ENCODE measurements at regions not wholly inside any gene's neighbourhood (a gene's known extent, or its start where the extent isn't known, plus 50 kb on each side); places are given as distances from the start of the nearest gene placed in this dataset.
A peak's percentile ranks its signal among the peaks of the same experiment; 100 is the strongest.

DNA sequence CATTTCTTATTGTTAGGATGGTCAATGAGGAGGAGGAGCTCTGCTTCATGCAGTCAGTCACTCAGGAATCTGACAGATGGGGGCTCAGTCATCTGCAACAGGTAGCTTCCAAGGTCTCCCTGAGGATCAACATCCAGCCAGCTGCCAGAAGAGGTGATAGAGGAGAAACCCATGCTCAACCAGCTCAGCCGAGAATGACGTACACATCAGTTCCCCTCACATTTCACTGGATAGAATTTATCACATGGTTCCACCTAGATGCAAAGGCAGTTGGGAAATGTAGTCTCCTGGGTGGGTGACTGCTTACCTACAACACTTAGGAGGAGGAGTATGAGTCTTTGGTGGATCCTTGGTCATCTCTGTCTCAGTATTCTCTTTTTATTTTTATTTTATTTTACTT lies 144.5 kb downstream of the CEBPB start:
- FAIRE-seq (peak; percentile 55), DNase-seq (ENCODE audit: low read depth, low spot score) (peak; percentile 15)
- dilution Hi-C loops (cut with MboI; ENCODE audit: extremely low pct_ligation_motif_present, low sequenced_read_pairs) = no loop called here
- Histone ChIP-seq H3K9ac (replicated peaks; ENCODE audit: extremely low read depth, insufficient read depth, low read length) (no peak overlapping the region), H3K4me2 (ENCODE audit: insufficient read depth, low read length) (no peak overlapping the region), H3K27me3 (ENCODE audit: control insufficient read depth in 2 of 2, insufficient read depth in 2 of 2, low read length in 2 of 2) (peaks cover 3 to 13% of the 10 kb centered on the region in 2 experiments), H3K4me3 (replicated peaks in 1 of 3; ENCODE audit: insufficient read depth in 1 of 3, low read depth in 1 of 3, low read length in 3 of 3) (no peak overlapping the region), H3K79me2 (ENCODE audit: control insufficient read depth, insufficient read depth, low read length) (no peaks in the 10 kb centered on the region), H3K9me1 (replicated peaks; ENCODE audit: control insufficient read depth, extremely low read depth, insufficient read depth, low read length) (no peaks in the 10 kb centered on the region), H2AFZ (ENCODE audit: low read depth, low read length) (no peak overlapping the region), H4K20me1 (replicated peaks; ENCODE audit: control insufficient read depth, extremely low read depth, insufficient read depth, low read length) (no peaks in the 10 kb centered on the region), H3K27ac (ENCODE audit: insufficient read depth, low read depth, low read length) (no peak overlapping the region), H3K36me3 (ENCODE audit: control insufficient read depth in 2 of 2, extremely low read depth in 1 of 2, insufficient read depth in 2 of 2, low read length in 2 of 2) (no peaks in the 10 kb centered on the region), H3K4me1 (ENCODE audit: control insufficient read depth, extremely low read depth, insufficient read depth, low read length) (no peaks in the 10 kb centered on the region), H3K9me3 (replicated peaks; ENCODE audit: control insufficient read depth, insufficient read depth, low read length) (no peaks in the 10 kb centered on the region)
- CTCF ChIA-PET = interaction anchor here (1.5 kb wide), 1 partner anchor 12 kb away, joined by 3 read pairs; no protein-coding TSS in a partner anchor
- no TSS peak for BruUV-seq (replicated peaks)
- intact Hi-C loops (cut with micrococcal nuclease) = no loop called here
- TF ChIP-seq CTCF (IDR thresholded peaks at IDR 0.05; ENCODE audit: extremely low read depth in 1 of 2, insufficient read depth in 1 of 2, low read depth in 1 of 2, low read length in 2 of 2) (no peak), EZH2 (IDR thresholded peaks at IDR 0.05; ENCODE audit: borderline replicate concordance, low read depth, low read length, severe bottlenecking) (no peak)
- POLR2A ChIA-PET = no interaction called here

DNA sequence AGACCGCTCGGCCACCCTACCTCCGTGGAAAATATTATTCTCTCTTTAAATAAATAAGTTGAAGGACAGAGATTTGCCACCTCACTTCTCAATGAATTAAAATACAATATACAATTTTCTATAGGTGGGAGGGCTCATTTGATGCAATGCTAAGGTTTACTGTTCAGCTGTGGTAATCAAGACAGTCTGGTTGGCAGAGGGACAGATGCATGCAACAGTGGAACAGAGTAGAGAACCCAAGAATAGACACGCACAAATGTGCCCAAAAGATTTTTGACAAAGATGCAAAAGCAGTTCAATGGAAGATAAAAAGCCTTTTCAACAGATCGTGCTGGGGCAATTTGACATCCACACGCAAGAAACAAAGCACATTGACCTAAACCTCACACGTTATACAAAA lies 145.2 kb downstream of the CEBPB start:
- Histone ChIP-seq H4K20me1 (replicated peaks; ENCODE audit: control insufficient read depth, extremely low read depth, insufficient read depth, low read length) (no peaks in the 10 kb centered on the region), H3K27me3 (ENCODE audit: control insufficient read depth in 2 of 2, insufficient read depth in 2 of 2, low read length in 2 of 2) (peaks cover 3 to 11% of the 10 kb centered on the region in 2 experiments), H3K4me2 (ENCODE audit: insufficient read depth, low read length) (no peak overlapping the region), H3K27ac (ENCODE audit: insufficient read depth, low read depth, low read length) (no peak overlapping the region), H3K4me1 (ENCODE audit: control insufficient read depth, extremely low read depth, insufficient read depth, low read length) (no peaks in the 10 kb centered on the region), H3K9me1 (replicated peaks; ENCODE audit: control insufficient read depth, extremely low read depth, insufficient read depth, low read length) (no peaks in the 10 kb centered on the region), H2AFZ (ENCODE audit: low read depth, low read length) (no peak overlapping the region), H3K9me3 (replicated peaks; ENCODE audit: control insufficient read depth, insufficient read depth, low read length) (no peaks in the 10 kb centered on the region), H3K79me2 (ENCODE audit: control insufficient read depth, insufficient read depth, low read length) (no peaks in the 10 kb centered on the region), H3K9ac (replicated peaks; ENCODE audit: extremely low read depth, insufficient read depth, low read length) (no peak overlapping the region), H3K36me3 (ENCODE audit: control insufficient read depth in 2 of 2, extremely low read depth in 1 of 2, insufficient read depth in 2 of 2, low read length in 2 of 2) (no peaks in the 10 kb centered on the region), H3K4me3 (replicated peaks in 1 of 3; ENCODE audit: insufficient read depth in 1 of 3, low read depth in 1 of 3, low read length in 3 of 3) (no peak overlapping the region)
- intact Hi-C loops (cut with micrococcal nuclease) (no loop called here), dilution Hi-C loops (cut with MboI; ENCODE audit: extremely low pct_ligation_motif_present, low sequenced_read_pairs) (no loop called here)
- CTCF ChIA-PET = no interaction called here
- POLR2A ChIA-PET = no interaction called here
- BruUV-seq (replicated peaks) = no TSS peak
- DNase-seq (ENCODE audit: low read depth, low spot score) = no peak
- FAIRE-seq = no peak
- TF ChIP-seq GATA2 (IDR thresholded peaks at IDR 0.05; ENCODE audit: insufficient read depth, insufficient read length, low read depth, low read length) = no peak
- TF ChIP-seq JUN (IDR thresholded peaks at IDR 0.05; ENCODE audit: borderline replicate concordance, insufficient read depth, insufficient read length, low read depth) = no peak
- TF ChIP-seq POLR2AphosphoS5 (IDR thresholded peaks at IDR 0.05; ENCODE audit: insufficient read depth, low read depth, low read length) = no peak
- no peak for TF ChIP-seq POLR2A (IDR thresholded peaks at IDR 0.05; ENCODE audit: low read depth, low read length)
- no peak for TF ChIP-seq MYC (IDR thresholded peaks at IDR 0.05; ENCODE audit: low read depth, low read length)
- no peak for TF ChIP-seq MAX (IDR thresholded peaks at IDR 0.05; ENCODE audit: insufficient read depth, insufficient read length)
- no peak for TF ChIP-seq EZH2 (IDR thresholded peaks at IDR 0.05; ENCODE audit: borderline replicate concordance, low read depth, low read length, severe bottlenecking)
- TF ChIP-seq CTCF (IDR thresholded peaks at IDR 0.05; ENCODE audit: extremely low read depth in 1 of 2, insufficient read depth in 1 of 2, low read depth in 1 of 2, low read length in 2 of 2) = no peak

Data from endothelial cell of umbilical vein (primary cell).